ENCODE measurements at regions not wholly inside any gene's neighbourhood (a gene's known extent, or its start where the extent isn't known, plus 50 kb on each side); places are given as distances from the start of the nearest gene placed in this dataset.

GRCh38 chr7:119377861-119378260 lies 895.1 kb upstream of the KCND2 start:
- TF ChIP-seq RARB (CRISPR knock-in tag; IDR thresholded peaks at IDR 0.05) (no peak), CTCF (IDR thresholded peaks at IDR 0.05) (no peak), EHMT2 (IDR thresholded peaks at IDR 0.05; ENCODE audit: low read depth) (no peak), POLR2A (IDR thresholded peaks at IDR 0.05; ENCODE audit: low read length) (no peak), MAX (IDR thresholded peaks at IDR 0.05) (no peak), EP300 (IDR thresholded peaks at IDR 0.05) (no peak), SMC3 (IDR thresholded peaks at IDR 0.05) (no peak)
